Thyroid gland (tissue), 4 donors: ENCODE measurements at regions not wholly inside any gene's neighbourhood (a gene's known extent, or its start where the extent isn't known, plus 50 kb on each side); places are given as distances from the start of the nearest gene placed in this dataset.

Source experiments
- DNase-seq, 2 donors: peaks; one replicate each; pipeline ENCODE4 v3.0.0-alpha.2; 2019
- H3K27ac ChIP-seq, 3 donors: fragments of 200-600 bp; sonication (generic); 1 replicate in 2 of 3; 2 replicates in 1 of 3; pipeline ENCODE4 v1.5.1; 2016 to 2019; ENCODE audit warnings: mild to moderate bottlenecking in 1 of 3, moderate library complexity in 1 of 3
- H3K27me3 ChIP-seq: fragments of 200-600 bp; sonication (generic); one replicate; pipeline ENCODE4 v1.5.1; 2019
- H3K36me3 ChIP-seq, 2 donors: fragments of 200-600 bp; sonication (generic); one replicate each; pipeline ENCODE4 v1.5.1; 2016 to 2019
- H3K4me1 ChIP-seq, 2 donors: fragments of 200-600 bp; sonication (generic); one replicate each; pipeline ENCODE4 v1.5.1; 2017 to 2019
- H3K4me3 ChIP-seq, 3 donors: fragments of 200-600 bp; sonication (generic); replicated peaks in 1 of 3; 1 replicate in 2 of 3; 2 replicates in 1 of 3; pipeline ENCODE4 v1.5.1; 2016; ENCODE audit warnings: mild to moderate bottlenecking in 1 of 3
- H3K9me3 ChIP-seq: fragments of 200-600 bp; sonication (generic); one replicate; pipeline ENCODE4 v1.5.1; 2017
- CTCF ChIP-seq, 6 experiments: fragments of 200-600 bp in 3 of 6; fragments of 450-650 bp in 3 of 6; sonication (generic) in 3 of 6; IDR thresholded peaks; one replicate each; pipeline ENCODE4 v1.5.1; 2016 to 2019; ENCODE audit warnings: antibody characterized with exemption in 6 of 6, mild to moderate bottlenecking in 2 of 6, inconsistent platforms in 1 of 6, moderate library complexity in 1 of 6
- POLR2A ChIP-seq, 2 donors: fragments of 450-650 bp; IDR thresholded peaks; one replicate each; pipeline ENCODE4 v1.6.1; 2017; ENCODE audit warnings: antibody characterized with exemption in 2 of 2, mild to moderate bottlenecking in 2 of 2, moderate library complexity in 1 of 2
- WGBS, 2 donors: methylation state at CpG; one replicate each; pipeline ENCODE4 v1.1.5; 2017; 5-methylcytosine and 5-hydroxymethylcytosine counted together
- intact Hi-C: fragments of 100-400 bp; cut with DNase I; formaldehyde crosslinking; loops from one replicate; pipeline ENCODE4 v1.15.1; 2023

GRCh38 chr20:23228912-23229311 lies 121.7 kb upstream of the NXT1 start:
- Histone ChIP-seq H3K9me3 (no peaks in the 10 kb centered on the region), H3K27me3 (no peaks in the 10 kb centered on the region), H3K4me3 (no peak overlapping the region), H3K4me1 (no peaks in the 10 kb centered on the region), H3K36me3 (no peaks in the 10 kb centered on the region), H3K27ac (no peak overlapping the region)
- no peak for TF ChIP-seq CTCF (IDR thresholded peaks at IDR 0.05)
- no peak for TF ChIP-seq POLR2A (IDR thresholded peaks at IDR 0.05)
- DNase-seq, result no peak
- intact Hi-C loops, result no loop called here
- WGBS, 2 donors, result 59 to 64% methylated on average over 3 of the region's 3 CpGs

- DNase-seq, result no peak
- Histone ChIP-seq H3K4me3 (no peak overlapping the region), H3K27ac (no peak overlapping the region), H3K36me3 (no peaks in the 10 kb centered on the region), H3K9me3 (no peaks in the 10 kb centered on the region), H3K27me3 (no peaks in the 10 kb centered on the region), H3K4me1 (no peaks in the 10 kb centered on the region)
- WGBS, 2 donors, result 91% methylated on average over 7 of the region's 7 CpGs
- no peak for TF ChIP-seq CTCF (IDR thresholded peaks at IDR 0.05)
- intact Hi-C loops, result no loop called here
Measured at GRCh38 chr20:23227976-23228375, 122.6 kb upstream of the NXT1 start.

GRCh38 chr20:23227274-23227673 lies 123.3 kb upstream of the NXT1 start:
- Histone ChIP-seq H3K36me3 (no peaks in the 10 kb centered on the region), H3K27ac (no peak overlapping the region), H3K9me3 (no peaks in the 10 kb centered on the region), H3K4me1 (no peaks in the 10 kb centered on the region), H3K4me3 (no peak overlapping the region), H3K27me3 (no peaks in the 10 kb centered on the region)
- intact Hi-C loops, result no loop called here
- TF ChIP-seq CTCF (IDR thresholded peaks at IDR 0.05) (no peak), POLR2A (IDR thresholded peaks at IDR 0.05) (no peak)
- no peak for DNase-seq
- 75 to 79% methylated on average over 4 of the region's 4 CpGs for WGBS, 2 donors

- Histone ChIP-seq H3K27ac (no peak overlapping the region), H3K36me3 (no peaks in the 10 kb centered on the region), H3K4me3 (no peak overlapping the region), H3K9me3 (no peaks in the 10 kb centered on the region), H3K27me3 (no peaks in the 10 kb centered on the region), H3K4me1 (no peaks in the 10 kb centered on the region)
- TF ChIP-seq POLR2A (IDR thresholded peaks at IDR 0.05) (no peak), CTCF (IDR thresholded peaks at IDR 0.05) (no peak)
- intact Hi-C loops, result no loop called here
- DNase-seq, result no peak
- 62 to 66% methylated on average over 2 of the region's 2 CpGs for WGBS, 2 donors
Measured at GRCh38 chr20:23226612-23227265, 123.9 kb upstream of the NXT1 start.

GRCh38 chr20:23225407-23226060 lies 125.1 kb upstream of the NXT1 start:
- TF ChIP-seq POLR2A (IDR thresholded peaks at IDR 0.05), result no peak
- TF ChIP-seq CTCF (IDR thresholded peaks at IDR 0.05), result no peak
- peak; percentile 21 to 39 for DNase-seq
- intact Hi-C loops, result no loop called here
- Histone ChIP-seq H3K4me3 (no peak overlapping the region), H3K27me3 (no peaks in the 10 kb centered on the region), H3K4me1 (no peaks in the 10 kb centered on the region), H3K27ac (no peak overlapping the region), H3K36me3 (no peaks in the 10 kb centered on the region), H3K9me3 (no peaks in the 10 kb centered on the region)
- 63 to 71% methylated on average over 6 of the region's 6 CpGs for WGBS, 2 donors
